ENCODE measurements at regions not wholly inside any gene's neighbourhood (a gene's known extent, or its start where the extent isn't known, plus 50 kb on each side); places are given as distances from the start of the nearest gene placed in this dataset.

- TF ChIP-seq CTCF (IDR thresholded peaks at IDR 0.05) (no peak), POLR2A (IDR thresholded peaks at IDR 0.05) (no peak)
These were observed 1089.7 kb downstream of the PCDH17 start for GRCh38 chr13:58721273-58721672.
